AG09309 (cell line): ENCODE measurements at regions not wholly inside any gene's neighbourhood (a gene's known extent, or its start where the extent isn't known, plus 50 kb on each side); places are given as distances from the start of the nearest gene placed in this dataset.

Experiments used
- DNase-seq: peaks from one replicate; pipeline ENCODE4 v3.0.0-alpha.2; 2010; ENCODE audit warnings: low read depth
- H3K4me3 ChIP-seq: 2 replicates; pipeline ENCODE4 v1.5.1; 2011; ENCODE audit warnings: mild to moderate bottlenecking, low read depth, low read length, moderate library complexity; ENCODE audit not compliant: control insufficient read depth
- CTCF ChIP-seq: IDR thresholded peaks from 2 replicates; pipeline ENCODE4 v1.5.1; 2011; ENCODE audit warnings: mild to moderate bottlenecking, low read depth, low read length, inconsistent platforms; ENCODE audit not compliant: insufficient read depth, control insufficient read depth; ENCODE audit errors: missing control alignments

- no peak overlapping the region for H3K4me3 ChIP-seq
- TF ChIP-seq CTCF = peak; percentile 27
- no peak for DNase-seq
Measured at GRCh38 chr11:93248602-93249001, 50.8 kb upstream of the SLC36A4 start.

- no peak for DNase-seq
- no peak for TF ChIP-seq CTCF
- no peak overlapping the region for H3K4me3 ChIP-seq
Measured at GRCh38 chr11:93249459-93250220, 51.8 kb upstream of the SLC36A4 start.

- no peak overlapping the region for H3K4me3 ChIP-seq
- no peak for DNase-seq
- no peak for TF ChIP-seq CTCF
Measured at GRCh38 chr11:93250326-93250725, 52.5 kb upstream of the SLC36A4 start.

- DNase-seq = no peak
- no peak overlapping the region for H3K4me3 ChIP-seq
- TF ChIP-seq CTCF = no peak
Measured at GRCh38 chr11:93251922-93252321, 54.1 kb upstream of the SLC36A4 start.

- TF ChIP-seq CTCF = no peak
- DNase-seq = no peak
- no peak overlapping the region for H3K4me3 ChIP-seq
Measured at GRCh38 chr11:93253111-93253510, 55.3 kb upstream of the SLC36A4 start.

- TF ChIP-seq CTCF = no peak
- no peak overlapping the region for H3K4me3 ChIP-seq
- no peak for DNase-seq
Measured at GRCh38 chr11:93256623-93257022, 58.8 kb upstream of the SLC36A4 start.
